HEK293 (cell line): ENCODE measurements at regions not wholly inside any gene's neighbourhood (a gene's known extent, or its start where the extent isn't known, plus 50 kb on each side); places are given as distances from the start of the nearest gene placed in this dataset.

Experiments used
- CTCF ChIA-PET: fragments of 350-600 bp; formaldehyde crosslinking; extraction: SDS; loops from one replicate; lab custom pipeline; 2021; ENCODE audit warnings: antibody characterized with exemption; lab: Yijun Ruan, JAX
- POLR2A ChIA-PET: fragments of 300-600 bp; formaldehyde crosslinking; extraction: SDS; loops from one replicate; lab custom pipeline; 2020; ENCODE audit warnings: antibody characterized with exemption, inconsistent platforms; lab: Yijun Ruan, JAX
- H3K27ac ChIP-seq: fragments of 200-500 bp; sonication (Bioruptor generic); 2 replicates; pipeline ENCODE4 v1.5.1; 2014; ENCODE audit warnings: low read depth, low read length, control low read depth, inconsistent platforms; ENCODE audit errors: extremely low read depth
- H3K36me3 ChIP-seq, 2 experiments: fragments of 200-500 bp in 1 of 2; sonication (Bioruptor generic) in 1 of 2; 1 replicate in 1 of 2; 2 replicates in 1 of 2; pipeline ENCODE4 v1.5.1; 2014 to 2017; ENCODE audit warnings: inconsistent platforms in 2 of 2, low read length in 2 of 2; ENCODE audit not compliant: control insufficient read depth in 2 of 2, insufficient read depth in 1 of 2
- H3K4me1 ChIP-seq: fragments of 200-500 bp; sonication (Bioruptor generic); 2 replicates; pipeline ENCODE4 v1.5.1; 2014; ENCODE audit warnings: mild to moderate bottlenecking, low read length, inconsistent platforms; ENCODE audit not compliant: control insufficient read depth, insufficient read depth
- H3K4me3 ChIP-seq: 2 replicates; pipeline ENCODE4 v1.5.1; 2011; ENCODE audit warnings: low read depth, mild to moderate bottlenecking, control low read depth, low read length, moderate library complexity
- H3K9me3 ChIP-seq: fragments of 200-500 bp; sonication (Bioruptor generic); 2 replicates; pipeline ENCODE4 v1.5.1; 2014; ENCODE audit warnings: low read depth, low read length, inconsistent platforms; ENCODE audit not compliant: control insufficient read depth, insufficient read depth
- KLF16 ChIP-seq: fragments of 450-650 bp; formaldehyde crosslinking; IDR thresholded peaks from 2 replicates; pipeline ENCODE4 v1.5.1; 2017; ENCODE audit warnings: missing biosample characterization, missing genetic modification characterization
- KLF17 ChIP-seq: fragments of 450-650 bp; formaldehyde crosslinking; IDR thresholded peaks from 2 replicates; pipeline ENCODE4 v1.5.1; 2016; ENCODE audit warnings: missing biosample characterization, missing genetic modification characterization
- OSR2 ChIP-seq: fragments of 450-650 bp; formaldehyde crosslinking; IDR thresholded peaks from 2 replicates; pipeline ENCODE4 v1.5.1; 2016; ENCODE audit warnings: missing biosample characterization, missing genetic modification characterization
- YY1 ChIP-seq: fragments of 450-650 bp; formaldehyde crosslinking; IDR thresholded peaks from 2 replicates; pipeline ENCODE4 v1.5.1; 2018; ENCODE audit warnings: missing biosample characterization, missing genetic modification characterization
- ZFP3 ChIP-seq: fragments of 450-650 bp; formaldehyde crosslinking; IDR thresholded peaks from 2 replicates; pipeline ENCODE4 v1.5.1; 2016; ENCODE audit warnings: low read depth, missing biosample characterization, missing genetic modification characterization
- ZNF10 ChIP-seq: fragments of 450-650 bp; formaldehyde crosslinking; IDR thresholded peaks from 2 replicates; pipeline ENCODE4 v1.5.1; 2017; ENCODE audit warnings: missing biosample characterization, missing genetic modification characterization
- ZNF132 ChIP-seq: fragments of 450-650 bp; formaldehyde crosslinking; IDR thresholded peaks from 2 replicates; pipeline ENCODE4 v1.5.1; 2017; ENCODE audit warnings: missing biosample characterization, missing genetic modification characterization, borderline replicate concordance
- ZNF19 ChIP-seq: fragments of 450-650 bp; formaldehyde crosslinking; IDR thresholded peaks from 2 replicates; pipeline ENCODE4; 2016; ENCODE audit warnings: missing biosample characterization, missing genetic modification characterization, low read depth
- ZNF202 ChIP-seq: fragments of 450-650 bp; formaldehyde crosslinking; IDR thresholded peaks from 2 replicates; pipeline ENCODE4 v1.5.1; 2016; ENCODE audit warnings: missing biosample characterization, missing genetic modification characterization, borderline replicate concordance
- ZNF266 ChIP-seq: fragments of 450-650 bp; formaldehyde crosslinking; IDR thresholded peaks from 2 replicates; pipeline ENCODE4 v1.5.1; 2016; ENCODE audit warnings: missing biosample characterization, missing genetic modification characterization, low read depth
- ZNF341 ChIP-seq: fragments of 450-650 bp; formaldehyde crosslinking; IDR thresholded peaks from 2 replicates; pipeline ENCODE4; 2016; ENCODE audit warnings: low read depth, missing biosample characterization, missing genetic modification characterization
- ZNF580 ChIP-seq: fragments of 450-650 bp; formaldehyde crosslinking; IDR thresholded peaks from 2 replicates; pipeline ENCODE4 v1.5.1; 2016; ENCODE audit warnings: missing biosample characterization, missing genetic modification characterization
- ZNF585B ChIP-seq: fragments of 450-650 bp; formaldehyde crosslinking; IDR thresholded peaks from 2 replicates; pipeline ENCODE4 v1.5.1; 2016; ENCODE audit warnings: missing biosample characterization, missing genetic modification characterization
- ZNF76 ChIP-seq: fragments of 450-650 bp; formaldehyde crosslinking; IDR thresholded peaks from 2 replicates; pipeline ENCODE4; 2016; ENCODE audit warnings: low read depth, missing biosample characterization, missing genetic modification characterization, borderline replicate concordance
- ZSCAN30 ChIP-seq: fragments of 450-650 bp; IDR thresholded peaks from 2 replicates; pipeline ENCODE4 v1.5.1; 2018; ENCODE audit warnings: missing biosample characterization, mild to moderate bottlenecking, missing genetic modification characterization, moderate library complexity
- ZSCAN5A ChIP-seq: fragments of 450-650 bp; formaldehyde crosslinking; IDR thresholded peaks from 2 replicates; pipeline ENCODE4 v1.5.1; 2016; ENCODE audit warnings: missing biosample characterization, missing genetic modification characterization
- ZXDB ChIP-seq: fragments of 450-650 bp; formaldehyde crosslinking; IDR thresholded peaks from 2 replicates; pipeline ENCODE4 v1.5.1; 2016; ENCODE audit warnings: missing biosample characterization, missing genetic modification characterization
- TF ChIP-seq, protein P1 (sequence below): fragments of 450-650 bp; formaldehyde crosslinking; IDR thresholded peaks from 2 replicates; pipeline ENCODE4 v1.5.1; 2016; ENCODE audit warnings: missing biosample characterization, missing genetic modification characterization, borderline replicate concordance
- TF ChIP-seq, protein P2 (sequence below): fragments of 450-650 bp; formaldehyde crosslinking; IDR thresholded peaks from 2 replicates; pipeline ENCODE4 v1.5.1; 2016; ENCODE audit warnings: missing biosample characterization, missing genetic modification characterization

DNA sequence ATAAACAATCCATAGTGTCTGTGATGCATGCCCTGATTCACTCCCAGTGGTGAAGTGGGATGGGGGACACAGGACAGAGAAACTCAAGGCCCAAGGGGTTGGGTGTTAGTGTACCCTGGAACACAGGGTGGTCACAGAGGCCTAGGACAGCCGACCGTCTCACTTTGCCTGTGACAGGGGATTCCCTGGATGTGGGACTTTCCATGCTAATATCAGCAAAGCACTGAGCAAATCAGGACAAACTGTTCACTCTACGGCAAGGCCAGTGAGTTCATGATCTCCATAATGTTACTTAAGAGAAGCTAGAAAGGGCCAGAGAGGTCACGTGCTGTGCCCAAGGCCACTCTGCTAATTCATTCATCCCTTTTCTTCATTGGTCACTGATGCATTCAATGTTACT, 158.7 kb upstream of the RBPJ start:
- no peak overlapping the region for H3K4me3 ChIP-seq
- TF ChIP-seq KLF17 (tag by site-specific recombination) (no peak), ZNF585B (tag by site-specific recombination) (no peak), ZNF132 (no peak), ZSCAN30 (no peak), ZSCAN5A (tag by site-specific recombination) (no peak), ZNF19 (tag by site-specific recombination) (no peak), ZNF266 (tag by site-specific recombination) (no peak), ZNF202 (tag by site-specific recombination) (no peak), YY1 (tag by site-specific recombination) (no peak), ZNF10 (no peak), ZNF76 (tag by site-specific recombination) (no peak), ZNF580 (tag by site-specific recombination) (no peak), OSR2 (tag by site-specific recombination) (no peak), ZNF341 (no peak)
- TF ChIP-seq, protein P1, sequence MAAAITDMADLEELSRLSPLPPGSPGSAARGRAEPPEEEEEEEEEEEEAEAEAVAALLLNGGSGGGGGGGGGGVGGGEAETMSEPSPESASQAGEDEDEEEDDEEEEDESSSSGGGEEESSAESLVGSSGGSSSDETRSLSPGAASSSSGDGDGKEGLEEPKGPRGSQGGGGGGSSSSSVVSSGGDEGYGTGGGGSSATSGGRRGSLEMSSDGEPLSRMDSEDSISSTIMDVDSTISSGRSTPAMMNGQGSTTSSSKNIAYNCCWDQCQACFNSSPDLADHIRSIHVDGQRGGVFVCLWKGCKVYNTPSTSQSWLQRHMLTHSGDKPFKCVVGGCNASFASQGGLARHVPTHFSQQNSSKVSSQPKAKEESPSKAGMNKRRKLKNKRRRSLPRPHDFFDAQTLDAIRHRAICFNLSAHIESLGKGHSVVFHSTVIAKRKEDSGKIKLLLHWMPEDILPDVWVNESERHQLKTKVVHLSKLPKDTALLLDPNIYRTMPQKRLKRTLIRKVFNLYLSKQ (tag by site-specific recombination): no peak
- TF ChIP-seq, protein P2, sequence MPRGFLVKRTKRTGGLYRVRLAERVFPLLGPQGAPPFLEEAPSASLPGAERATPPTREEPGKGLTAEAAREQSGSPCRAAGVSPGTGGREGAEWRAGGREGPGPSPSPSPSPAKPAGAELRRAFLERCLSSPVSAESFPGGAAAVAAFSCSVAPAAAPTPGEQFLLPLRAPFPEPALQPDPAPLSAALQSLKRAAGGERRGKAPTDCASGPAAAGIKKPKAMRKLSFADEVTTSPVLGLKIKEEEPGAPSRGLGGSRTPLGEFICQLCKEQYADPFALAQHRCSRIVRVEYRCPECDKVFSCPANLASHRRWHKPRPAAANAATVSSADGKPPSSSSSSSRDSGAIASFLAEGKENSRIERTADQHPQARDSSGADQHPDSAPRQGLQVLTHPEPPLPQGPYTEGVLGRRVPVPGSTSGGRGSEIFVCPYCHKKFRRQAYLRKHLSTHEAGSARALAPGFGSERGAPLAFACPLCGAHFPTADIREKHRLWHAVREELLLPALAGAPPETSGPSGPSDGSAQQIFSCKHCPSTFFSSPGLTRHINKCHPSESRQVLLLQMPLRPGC: no peak
- H3K4me1 ChIP-seq: no peaks in the 10 kb centered on the region
- CTCF ChIA-PET: interaction anchor here (0.6 to 1.7 kb wide), 5 partner anchors 27 to 100 kb away, joined by 3 to 8 read pairs (median 3); no protein-coding TSS in a partner anchor
- H3K9me3 ChIP-seq: no peaks in the 10 kb centered on the region
- H3K36me3 ChIP-seq: no peaks in the 10 kb centered on the region
- H3K27ac ChIP-seq: no peak overlapping the region
- POLR2A ChIA-PET: no interaction called here

GRCh38 chr4:26163425-26164362, 157.1 kb upstream of the RBPJ start:
- CTCF ChIA-PET: interaction anchor here (0.8 to 1.3 kb wide), 4 partner anchors 32 to 175 kb away, joined by 3 read pairs; no protein-coding TSS in a partner anchor
- no peak overlapping the region for H3K27ac ChIP-seq

More at GRCh38 chr4:26163425-26164362, 157.1 kb upstream of the RBPJ start:
- TF ChIP-seq ZXDB (tag by site-specific recombination): no peak
- no peak for TF ChIP-seq ZNF19 (tag by site-specific recombination)
- TF ChIP-seq ZFP3 (tag by site-specific recombination): no peak
- TF ChIP-seq KLF16 (tag by site-specific recombination): no peak
- H3K4me1 ChIP-seq: no peaks in the 10 kb centered on the region
- H3K4me3 ChIP-seq: no peak overlapping the region
- no peaks in the 10 kb centered on the region for H3K36me3 ChIP-seq
- no peaks in the 10 kb centered on the region for H3K9me3 ChIP-seq
- POLR2A ChIA-PET: interaction anchor here (0.6 kb wide), 1 partner anchor 9 kb away, joined by 5 read pairs; no protein-coding TSS in a partner anchor
